ENCODE measurements at regions not wholly inside any gene's neighbourhood (a gene's known extent, or its start where the extent isn't known, plus 50 kb on each side); places are given as distances from the start of the nearest gene placed in this dataset.

- ChIA-PET CTCF (no interaction called here), POLR2A (no interaction called here)
- Mint-ChIP-seq H3K4me1 (no peaks in the 10 kb centered on the region), H3K27me3 (ENCODE audit: low read depth) (peaks cover 4% of the 10 kb centered on the region), H3K9me3 (peaks cover 18% of the 10 kb centered on the region), H3K4me3 (no peak overlapping the region), H3K36me3 (peaks cover 18% of the 10 kb centered on the region; the same call in 1 of the 2 replicates), H3K27ac (no peak overlapping the region)
- TF ChIP-seq NFE2L1 (CRISPR knock-in tag; IDR thresholded peaks at IDR 0.05) (no peak), CBFB (CRISPR knock-in tag; IDR thresholded peaks at IDR 0.05; ENCODE audit: low read depth) (no peak), ZNF423 (CRISPR knock-in tag; IDR thresholded peaks at IDR 0.05) (no peak), OVOL2 (CRISPR knock-in tag; IDR thresholded peaks at IDR 0.05; ENCODE audit: borderline replicate concordance) (no peak), EMX1 (CRISPR knock-in tag; IDR thresholded peaks at IDR 0.05) (no peak), USF2 (CRISPR knock-in tag; IDR thresholded peaks at IDR 0.05) (no peak), ZSCAN18 (CRISPR knock-in tag; IDR thresholded peaks at IDR 0.05) (no peak)
- DNase-seq (ENCODE audit: low spot score) (no peak), ATAC-seq (no peak)
Measured at GRCh38 chr15:96207377-96208006, 123.0 kb upstream of the NR2F2 start.

GRCh38 chr15:96209285-96209735 is 121.2 kb upstream of the NR2F2 start:
- Mint-ChIP-seq H3K27ac (no peak overlapping the region), H3K9me3 (peaks cover 18% of the 10 kb centered on the region), H3K27me3 (ENCODE audit: low read depth) (peaks cover 4% of the 10 kb centered on the region), H3K36me3 (peaks cover 18% of the 10 kb centered on the region; the same call in 1 of the 2 replicates), H3K4me3 (no peak overlapping the region), H3K4me1 (no peaks in the 10 kb centered on the region)
- no peak for DNase-seq (ENCODE audit: low spot score)
- ChIA-PET CTCF (no interaction called here), POLR2A (no interaction called here)
- no peak; the same call in 1 of the 2 replicates for ATAC-seq
- no peak for TF ChIP-seq E2F5 (CRISPR knock-in tag; IDR thresholded peaks at IDR 0.05)
- TF ChIP-seq GRHL2 (CRISPR knock-in tag; IDR thresholded peaks at IDR 0.05; ENCODE audit: insufficient replicate concordance, severe bottlenecking) = no peak
- no peak for TF ChIP-seq TP53 (CRISPR knock-in tag; IDR thresholded peaks at IDR 0.05)
- TF ChIP-seq ERG (CRISPR knock-in tag; IDR thresholded peaks at IDR 0.05) = no peak
- TF ChIP-seq TEAD1 (CRISPR knock-in tag; IDR thresholded peaks at IDR 0.05) = no peak
- no peak for TF ChIP-seq USF2 (CRISPR knock-in tag; IDR thresholded peaks at IDR 0.05)
- no peak for TF ChIP-seq ZNF263 (CRISPR knock-in tag; IDR thresholded peaks at IDR 0.05; ENCODE audit: low read depth)
- no peak for TF ChIP-seq ATF3 (CRISPR knock-in tag; conservative IDR thresholded peaks at IDR 0.05)
- TF ChIP-seq SOX15 (CRISPR knock-in tag; IDR thresholded peaks at IDR 0.05) = no peak
- no peak for TF ChIP-seq AR (CRISPR knock-in tag; IDR thresholded peaks at IDR 0.05)
- TF ChIP-seq PRDM15 (CRISPR knock-in tag; IDR thresholded peaks at IDR 0.05) = no peak
- no peak for TF ChIP-seq JAZF1 (CRISPR knock-in tag; IDR thresholded peaks at IDR 0.05)
- no peak for TF ChIP-seq ZNF512 (CRISPR knock-in tag; IDR thresholded peaks at IDR 0.05; ENCODE audit: borderline replicate concordance)
